ENCODE measurements at regions not wholly inside any gene's neighbourhood (a gene's known extent, or its start where the extent isn't known, plus 50 kb on each side); places are given as distances from the start of the nearest gene placed in this dataset.

DNA sequence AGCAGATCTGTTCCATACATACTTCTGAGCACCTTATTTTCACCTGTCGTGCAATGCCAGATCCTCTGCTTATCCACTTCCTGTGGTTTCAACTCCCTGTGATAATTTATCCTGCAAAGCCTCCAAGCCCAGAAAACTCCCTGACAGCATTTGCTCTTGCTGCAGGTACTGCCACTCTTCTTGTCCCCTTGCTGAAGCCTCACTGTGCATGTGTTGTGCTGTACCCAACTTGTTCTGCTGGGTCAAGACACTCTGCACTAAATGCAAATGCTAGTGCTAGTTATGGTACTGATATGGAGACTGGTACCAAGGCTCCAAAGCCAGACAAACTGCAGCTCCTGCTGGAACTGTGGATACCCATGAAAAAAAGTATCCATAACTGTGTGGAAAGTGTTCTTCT is 315.4 kb upstream of the MIR17HG start:
- Histone ChIP-seq H3K4me1 (no peaks in the 10 kb centered on the region), H3K4me3 (no peak overlapping the region), H3K4me2 (no peak overlapping the region), H3K9me3 (no peaks in the 10 kb centered on the region), H3K27ac (no peak overlapping the region)
- no peak for TF ChIP-seq POLR2AphosphoS2 (conservative IDR thresholded peaks at IDR 0.05; ENCODE audit: low read length)
- no peak for TF ChIP-seq JUN (IDR thresholded peaks at IDR 0.05)
- TF ChIP-seq HMGXB4 (CRISPR knock-in tag; IDR thresholded peaks at IDR 0.05; ENCODE audit: borderline replicate concordance), result no peak
- TF ChIP-seq CHD2 (IDR thresholded peaks at IDR 0.05; ENCODE audit: low read length, partially characterized antibody), result no peak
- no peak for TF ChIP-seq MAFK (IDR thresholded peaks at IDR 0.05; ENCODE audit: partially characterized antibody)
- TF ChIP-seq ZSCAN20 (CRISPR knock-in tag; IDR thresholded peaks at IDR 0.05), result no peak
- TF ChIP-seq MAX (IDR thresholded peaks at IDR 0.05), result no peak
- no peak for TF ChIP-seq ZNF302 (CRISPR knock-in tag; IDR thresholded peaks at IDR 0.05)
- TF ChIP-seq REST (IDR thresholded peaks at IDR 0.05), result no peak
- no peak for TF ChIP-seq TFCP2L1 (CRISPR knock-in tag; IDR thresholded peaks at IDR 0.05)
- no peak for TF ChIP-seq HOXB13 (CRISPR knock-in tag; IDR thresholded peaks at IDR 0.05; ENCODE audit: low read depth)
- no peak for TF ChIP-seq KDM5A (IDR thresholded peaks at IDR 0.05)
- no peak for TF ChIP-seq MAZ (IDR thresholded peaks at IDR 0.05; ENCODE audit: borderline replicate concordance, low read depth, low read length)
- TF ChIP-seq EHF (CRISPR knock-in tag; IDR thresholded peaks at IDR 0.05), result no peak
- no peak for TF ChIP-seq SREBF2 (IDR thresholded peaks at IDR 0.05)
- TF ChIP-seq CBX8 (IDR thresholded peaks at IDR 0.05), result no peak
- TF ChIP-seq ELK1 (IDR thresholded peaks at IDR 0.05; ENCODE audit: low read depth, low read length), result no peak
- TF ChIP-seq EP300 (IDR thresholded peaks at IDR 0.05), result no peak
- TF ChIP-seq, protein P1, sequence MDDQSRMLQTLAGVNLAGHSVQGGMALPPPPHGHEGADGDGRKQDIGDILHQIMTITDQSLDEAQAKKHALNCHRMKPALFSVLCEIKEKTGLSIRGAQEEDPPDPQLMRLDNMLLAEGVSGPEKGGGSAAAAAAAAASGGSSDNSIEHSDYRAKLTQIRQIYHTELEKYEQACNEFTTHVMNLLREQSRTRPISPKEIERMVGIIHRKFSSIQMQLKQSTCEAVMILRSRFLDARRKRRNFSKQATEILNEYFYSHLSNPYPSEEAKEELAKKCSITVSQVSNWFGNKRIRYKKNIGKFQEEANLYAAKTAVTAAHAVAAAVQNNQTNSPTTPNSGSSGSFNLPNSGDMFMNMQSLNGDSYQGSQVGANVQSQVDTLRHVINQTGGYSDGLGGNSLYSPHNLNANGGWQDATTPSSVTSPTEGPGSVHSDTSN (IDR thresholded peaks at IDR 0.05), result no peak
- 73% methylated on average over 1 of the region's 1 CpG for WGBS (ENCODE audit: missing lambda C conversion rate)
- CTCF ChIA-PET, result no interaction called here
- no peak for ATAC-seq
- no peak for DNase-seq (ENCODE audit: low read depth in 1 of 2, low spot score in 1 of 2)
- POLR2A ChIA-PET, result no interaction called here
- FAIRE-seq, result no peak

- CTCF ChIA-PET, result no interaction called here
- FAIRE-seq, result no peak
- no peak for TF ChIP-seq FOXS1 (CRISPR knock-in tag; IDR thresholded peaks at IDR 0.05)
- TF ChIP-seq HOXB5 (CRISPR knock-in tag; IDR thresholded peaks at IDR 0.05), result no peak
- TF ChIP-seq BHLHE40 (IDR thresholded peaks at IDR 0.05; ENCODE audit: low read depth, low read length), result no peak
- no peak for TF ChIP-seq KDM5A (IDR thresholded peaks at IDR 0.05)
- TF ChIP-seq TFCP2L1 (CRISPR knock-in tag; IDR thresholded peaks at IDR 0.05), result no peak
- TF ChIP-seq CTCF (IDR thresholded peaks at IDR 0.05), result no peak
- TF ChIP-seq FOSL2 (IDR thresholded peaks at IDR 0.05), result no peak
- no peak for TF ChIP-seq FOSL2 (CRISPR knock-in tag; IDR thresholded peaks at IDR 0.05)
- no peak for TF ChIP-seq POLR2AphosphoS2 (conservative IDR thresholded peaks at IDR 0.05; ENCODE audit: low read length)
- no peak for TF ChIP-seq NPAS2 (CRISPR knock-in tag; IDR thresholded peaks at IDR 0.05; ENCODE audit: borderline replicate concordance)
- TF ChIP-seq ELK1 (IDR thresholded peaks at IDR 0.05; ENCODE audit: low read depth, low read length), result no peak
- no peak for TF ChIP-seq JUN (IDR thresholded peaks at IDR 0.05)
Observed at GRCh38 chr13:91036886-91037285, 310.6 kb upstream of the MIR17HG start.

More at GRCh38 chr13:91036886-91037285, 310.6 kb upstream of the MIR17HG start:
- Histone ChIP-seq H3K4me3 (no peak overlapping the region), H3K4me2 (no peak overlapping the region), H3K27ac (no peak overlapping the region), H3K4me1 (no peaks in the 10 kb centered on the region), H3K9me3 (no peaks in the 10 kb centered on the region)
- POLR2A ChIA-PET, result no interaction called here
- 47% methylated on average over 3 of the region's 3 CpGs for WGBS (ENCODE audit: missing lambda C conversion rate)
- no peak for ATAC-seq
- DNase-seq (ENCODE audit: low read depth in 1 of 2, low spot score in 1 of 2), result no peak
